ENCODE measurements at regions not wholly inside any gene's neighbourhood (a gene's known extent, or its start where the extent isn't known, plus 50 kb on each side); places are given as distances from the start of the nearest gene placed in this dataset.

GRCh38 chr12:127239781-127240180 lies 1027.2 kb upstream of the TMEM132C start (continued):
- TF ChIP-seq CHD7 (IDR thresholded peaks at IDR 0.05; ENCODE audit: insufficient replicate concordance, low read length) (no peak), TBP (IDR thresholded peaks at IDR 0.05; ENCODE audit: low read depth, low read length) (no peak), FOSL1 (IDR thresholded peaks at IDR 0.05; ENCODE audit: insufficient read depth, low read depth, low read length) (no peak), USF2 (IDR thresholded peaks at IDR 0.05; ENCODE audit: low read length) (no peak), CHD1 (IDR thresholded peaks at IDR 0.05; ENCODE audit: low read depth, low read length) (no peak), SIRT6 (IDR thresholded peaks at IDR 0.05; ENCODE audit: low read length) (no peak), ATF2 (IDR thresholded peaks at IDR 0.05; ENCODE audit: low read length) (no peak), GABPA (IDR thresholded peaks at IDR 0.05; ENCODE audit: borderline replicate concordance, insufficient read depth, low read length) (no peak)
